ENCODE measurements at regions not wholly inside any gene's neighbourhood (a gene's known extent, or its start where the extent isn't known, plus 50 kb on each side); places are given as distances from the start of the nearest gene placed in this dataset.

DNA sequence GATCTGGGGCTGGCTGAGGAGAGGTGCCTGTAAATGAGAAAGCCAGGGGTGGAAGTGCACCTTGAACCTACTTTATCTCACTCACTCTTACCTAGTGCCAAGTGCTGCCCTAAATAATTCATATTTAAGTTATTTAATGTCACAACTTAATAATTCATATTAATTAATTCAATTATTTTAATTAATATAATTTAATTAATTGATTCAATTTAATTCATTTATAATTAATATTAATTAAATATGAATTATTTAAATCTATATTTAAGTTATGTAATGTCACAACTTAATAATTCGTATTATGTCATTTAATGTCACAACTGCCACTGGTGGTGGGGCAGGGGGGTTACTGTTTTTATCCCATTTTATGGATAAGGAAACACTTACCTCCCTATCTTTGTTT, 361.6 kb upstream of the RUNX1 start:
- no peaks in the 10 kb centered on the region for H3K79me2 ChIP-seq (ENCODE audit: insufficient read depth)
- H3F3A ChIP-seq (replicated peaks; ENCODE audit: insufficient read depth), result no peaks in the 10 kb centered on the region
- H3K4me1 ChIP-seq (ENCODE audit: control insufficient read depth in 1 of 2, insufficient read depth in 2 of 2, low read depth in 1 of 2, low read length in 1 of 2), result no peaks in the 10 kb centered on the region
- H3K9ac ChIP-seq, result no peak overlapping the region
- WGBS (ENCODE audit: low lambda C conversion rate), result 86% methylated on average over 1 of the region's 1 CpG
- no peak overlapping the region for H3K4me2 ChIP-seq
- POLR2A ChIA-PET, result no interaction called here
- CTCF ChIA-PET, result no interaction called here
- no peaks in the 10 kb centered on the region for H3K9me2 ChIP-seq
- no peaks in the 10 kb centered on the region for H3K36me3 ChIP-seq (replicated peaks in 1 of 2; ENCODE audit: control insufficient read depth in 1 of 2, insufficient read depth in 2 of 2, low read length in 1 of 2)
- no peaks in the 10 kb centered on the region for H3K27me3 ChIP-seq (ENCODE audit: insufficient read depth)
- no peak overlapping the region for H3K4me3 ChIP-seq (ENCODE audit: low read depth in 2 of 2, low read length in 1 of 2)
- no peaks in the 10 kb centered on the region for H3K9me3 ChIP-seq
- no peak for DNase-seq
- H2AFZ ChIP-seq (ENCODE audit: low read depth), result no peak overlapping the region
- H3K27ac ChIP-seq (ENCODE audit: low read depth in 2 of 2, low read length in 1 of 2), result no peak overlapping the region
- no peaks in the 10 kb centered on the region for H4K20me1 ChIP-seq (ENCODE audit: insufficient read depth)
- TF ChIP-seq POLR2AphosphoS5 (IDR thresholded peaks at IDR 0.05; ENCODE audit: low read depth, low read length) (no peak), CHD2 (IDR thresholded peaks at IDR 0.05; ENCODE audit: low read length, partially characterized antibody) (no peak), SMC3 (IDR thresholded peaks at IDR 0.05; ENCODE audit: low read depth, low read length) (no peak), EP300 (IDR thresholded peaks at IDR 0.05; ENCODE audit: borderline replicate concordance in 1 of 2, low read depth in 1 of 2, low read length in 1 of 2) (no peak), GABPA (IDR thresholded peaks at IDR 0.05; ENCODE audit: low read depth) (no peak), TAF1 (IDR thresholded peaks at IDR 0.05; ENCODE audit: borderline replicate concordance, low read depth, low read length) (no peak), NFIC (IDR thresholded peaks at IDR 0.05; ENCODE audit: borderline replicate concordance) (no peak)
- TF ChIP-seq, protein P1, sequence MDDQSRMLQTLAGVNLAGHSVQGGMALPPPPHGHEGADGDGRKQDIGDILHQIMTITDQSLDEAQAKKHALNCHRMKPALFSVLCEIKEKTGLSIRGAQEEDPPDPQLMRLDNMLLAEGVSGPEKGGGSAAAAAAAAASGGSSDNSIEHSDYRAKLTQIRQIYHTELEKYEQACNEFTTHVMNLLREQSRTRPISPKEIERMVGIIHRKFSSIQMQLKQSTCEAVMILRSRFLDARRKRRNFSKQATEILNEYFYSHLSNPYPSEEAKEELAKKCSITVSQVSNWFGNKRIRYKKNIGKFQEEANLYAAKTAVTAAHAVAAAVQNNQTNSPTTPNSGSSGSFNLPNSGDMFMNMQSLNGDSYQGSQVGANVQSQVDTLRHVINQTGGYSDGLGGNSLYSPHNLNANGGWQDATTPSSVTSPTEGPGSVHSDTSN (IDR thresholded peaks at IDR 0.05), result no peak
- TF ChIP-seq, protein P2, sequence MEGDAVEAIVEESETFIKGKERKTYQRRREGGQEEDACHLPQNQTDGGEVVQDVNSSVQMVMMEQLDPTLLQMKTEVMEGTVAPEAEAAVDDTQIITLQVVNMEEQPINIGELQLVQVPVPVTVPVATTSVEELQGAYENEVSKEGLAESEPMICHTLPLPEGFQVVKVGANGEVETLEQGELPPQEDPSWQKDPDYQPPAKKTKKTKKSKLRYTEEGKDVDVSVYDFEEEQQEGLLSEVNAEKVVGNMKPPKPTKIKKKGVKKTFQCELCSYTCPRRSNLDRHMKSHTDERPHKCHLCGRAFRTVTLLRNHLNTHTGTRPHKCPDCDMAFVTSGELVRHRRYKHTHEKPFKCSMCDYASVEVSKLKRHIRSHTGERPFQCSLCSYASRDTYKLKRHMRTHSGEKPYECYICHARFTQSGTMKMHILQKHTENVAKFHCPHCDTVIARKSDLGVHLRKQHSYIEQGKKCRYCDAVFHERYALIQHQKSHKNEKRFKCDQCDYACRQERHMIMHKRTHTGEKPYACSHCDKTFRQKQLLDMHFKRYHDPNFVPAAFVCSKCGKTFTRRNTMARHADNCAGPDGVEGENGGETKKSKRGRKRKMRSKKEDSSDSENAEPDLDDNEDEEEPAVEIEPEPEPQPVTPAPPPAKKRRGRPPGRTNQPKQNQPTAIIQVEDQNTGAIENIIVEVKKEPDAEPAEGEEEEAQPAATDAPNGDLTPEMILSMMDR (IDR thresholded peaks at IDR 0.05), result no peak

DNA sequence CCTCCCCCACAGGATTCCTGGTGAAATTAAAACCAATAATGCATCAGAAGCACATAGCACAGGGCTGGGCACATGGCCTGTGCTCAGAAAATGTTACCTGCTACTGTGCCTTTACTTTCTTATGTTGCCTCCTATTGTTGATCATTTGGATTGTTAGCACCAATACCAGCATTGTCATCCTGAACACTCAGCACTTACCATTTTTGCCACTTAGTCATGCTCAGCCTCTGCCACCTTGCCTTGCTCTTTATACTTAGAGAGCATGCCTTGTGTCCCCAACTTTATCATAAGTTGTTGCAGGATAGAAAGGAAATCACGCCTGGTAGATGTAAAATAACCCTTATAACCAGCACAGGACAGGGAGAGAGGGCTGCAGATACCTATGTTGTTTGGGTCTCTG, 361.0 kb upstream of the RUNX1 start:
- H3F3A ChIP-seq (replicated peaks; ENCODE audit: insufficient read depth), result no peaks in the 10 kb centered on the region
- H3K4me3 ChIP-seq (ENCODE audit: low read depth in 2 of 2, low read length in 1 of 2), result no peak overlapping the region
- H3K79me2 ChIP-seq (ENCODE audit: insufficient read depth), result no peaks in the 10 kb centered on the region
- 53% methylated on average over 1 of the region's 1 CpG for WGBS (ENCODE audit: low lambda C conversion rate)
- H3K4me2 ChIP-seq, result no peak overlapping the region
- ChIA-PET CTCF (no interaction called here), POLR2A (no interaction called here)
- H3K27me3 ChIP-seq (ENCODE audit: insufficient read depth), result no peaks in the 10 kb centered on the region
- no peak overlapping the region for H3K9ac ChIP-seq
- no peaks in the 10 kb centered on the region for H4K20me1 ChIP-seq (ENCODE audit: insufficient read depth)
- no peak for DNase-seq
- no peaks in the 10 kb centered on the region for H3K9me2 ChIP-seq
- TF ChIP-seq TEAD4 (IDR thresholded peaks at IDR 0.05; ENCODE audit: borderline replicate concordance, insufficient read depth), result no peak
- TF ChIP-seq MEF2A (IDR thresholded peaks at IDR 0.05; ENCODE audit: borderline replicate concordance, low read depth), result no peak
- no peak for TF ChIP-seq TCF12 (IDR thresholded peaks at IDR 0.05)
- no peak for TF ChIP-seq MXI1 (IDR thresholded peaks at IDR 0.05; ENCODE audit: low read depth, low read length)
- no peak for TF ChIP-seq GABPA (IDR thresholded peaks at IDR 0.05; ENCODE audit: low read depth)
- no peak for TF ChIP-seq TAF1 (IDR thresholded peaks at IDR 0.05; ENCODE audit: borderline replicate concordance, low read depth, low read length)
- TF ChIP-seq JUND (IDR thresholded peaks at IDR 0.05), result no peak
- no peak for TF ChIP-seq SMC3 (IDR thresholded peaks at IDR 0.05; ENCODE audit: low read depth, low read length)
- TF ChIP-seq EP300 (IDR thresholded peaks at IDR 0.05; ENCODE audit: borderline replicate concordance in 1 of 2, low read depth in 1 of 2, low read length in 1 of 2), result no peak
- TF ChIP-seq, protein P3, sequence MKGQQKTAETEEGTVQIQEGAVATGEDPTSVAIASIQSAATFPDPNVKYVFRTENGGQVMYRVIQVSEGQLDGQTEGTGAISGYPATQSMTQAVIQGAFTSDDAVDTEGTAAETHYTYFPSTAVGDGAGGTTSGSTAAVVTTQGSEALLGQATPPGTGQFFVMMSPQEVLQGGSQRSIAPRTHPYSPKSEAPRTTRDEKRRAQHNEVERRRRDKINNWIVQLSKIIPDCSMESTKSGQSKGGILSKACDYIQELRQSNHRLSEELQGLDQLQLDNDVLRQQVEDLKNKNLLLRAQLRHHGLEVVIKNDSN (IDR thresholded peaks at IDR 0.05; ENCODE audit: borderline replicate concordance, low read depth), result no peak
- no peak for TF ChIP-seq CHD2 (IDR thresholded peaks at IDR 0.05; ENCODE audit: low read length, partially characterized antibody)
- TF ChIP-seq EZH2phosphoT487 (IDR thresholded peaks at IDR 0.05; ENCODE audit: borderline replicate concordance, low read depth), result no peak
- no peak for TF ChIP-seq YY1 (IDR thresholded peaks at IDR 0.05; ENCODE audit: low read depth)
- H3K9me3 ChIP-seq, result no peaks in the 10 kb centered on the region
- no peak overlapping the region for H3K27ac ChIP-seq (ENCODE audit: low read depth in 2 of 2, low read length in 1 of 2)
- no peaks in the 10 kb centered on the region for H3K36me3 ChIP-seq (replicated peaks in 1 of 2; ENCODE audit: control insufficient read depth in 1 of 2, insufficient read depth in 2 of 2, low read length in 1 of 2)
- H3K4me1 ChIP-seq (ENCODE audit: control insufficient read depth in 1 of 2, insufficient read depth in 2 of 2, low read depth in 1 of 2, low read length in 1 of 2), result no peaks in the 10 kb centered on the region
- H2AFZ ChIP-seq (ENCODE audit: low read depth), result no peak overlapping the region

Data from SK-N-SH (cell line).